NCI-H82 treated with DMSO at 0.1 percent for 48 hours (cell line): ENCODE measurements at regions not wholly inside any gene's neighbourhood (a gene's known extent, or its start where the extent isn't known, plus 50 kb on each side); places are given as distances from the start of the nearest gene placed in this dataset.
"Not testable (repeated sequence)": the region's sequence is repeated elsewhere in the genome, so short reads cannot be mapped to it uniquely, and the experiment has no call there.

Experiments
- DNase-seq: peaks from one replicate; lab custom pipeline; 2025; ENCODE audit not compliant: unreplicated experiment; lab: John Stamatoyannopoulos, UW

DNA sequence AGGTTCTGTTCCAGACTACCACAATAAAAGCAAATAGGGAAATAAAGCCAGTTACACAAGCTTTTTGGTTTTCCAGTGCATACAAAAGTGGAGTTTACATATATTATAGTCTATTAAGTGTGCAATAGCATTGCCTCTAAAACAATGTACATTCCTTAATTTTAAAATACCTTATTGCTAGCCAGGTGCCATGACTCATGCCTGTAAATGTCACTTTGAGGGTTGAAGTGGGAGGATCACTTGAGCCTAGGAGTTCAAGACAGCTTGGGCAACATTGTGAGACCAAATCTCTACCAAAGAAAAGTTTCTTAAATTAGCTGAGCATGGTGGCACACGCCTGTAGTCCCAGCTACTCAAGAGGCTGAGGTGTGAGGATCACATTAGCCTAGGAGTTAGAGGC is 52.9 kb upstream of the IMP4 start:
- no peak for DNase-seq

DNA sequence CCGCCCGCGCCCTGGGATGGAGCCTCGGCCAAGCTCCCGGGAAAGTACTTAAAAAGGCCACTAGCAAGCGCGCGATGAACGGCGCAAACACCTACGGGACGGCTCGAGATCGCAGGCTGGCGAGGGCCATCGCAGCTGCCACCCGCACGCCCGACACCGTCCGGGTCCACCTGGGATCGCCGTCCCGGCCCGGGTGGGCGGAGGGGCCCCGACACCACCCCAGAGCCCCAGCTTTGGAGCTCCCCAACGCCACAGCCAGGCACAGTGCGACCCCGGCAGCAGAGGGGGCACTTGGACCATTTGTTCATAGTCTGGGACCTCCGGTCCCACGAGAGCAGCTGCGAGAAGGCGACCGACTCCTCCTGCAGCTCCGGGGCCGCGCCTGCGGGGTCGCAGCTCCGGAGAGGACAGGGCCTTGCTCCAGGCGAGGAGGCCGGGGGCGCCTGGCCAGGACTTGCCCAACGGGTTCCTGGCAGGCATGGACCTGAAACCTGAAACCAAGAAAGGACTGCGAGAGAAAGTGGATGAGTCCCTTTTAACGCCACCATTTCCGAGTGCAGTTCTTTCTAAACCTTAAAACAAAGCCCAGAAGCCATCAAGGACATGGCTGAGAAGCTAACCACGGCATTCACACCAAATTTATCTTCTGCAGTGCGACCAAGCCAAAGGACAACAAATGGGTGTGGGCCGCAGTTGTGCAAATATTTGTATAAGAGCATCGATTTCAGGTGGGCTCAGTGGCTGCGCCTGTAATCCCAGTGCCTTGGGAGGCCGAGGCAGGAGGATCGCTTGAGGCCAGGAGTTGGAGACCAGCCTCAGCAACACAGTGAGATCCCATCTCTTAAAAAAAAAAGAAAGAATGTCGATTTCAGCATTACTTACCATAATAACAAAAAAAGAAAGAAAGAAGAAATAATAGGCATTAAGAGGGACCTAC is 54.0 kb upstream of the IMP4 start:
- no peak for DNase-seq

DNA sequence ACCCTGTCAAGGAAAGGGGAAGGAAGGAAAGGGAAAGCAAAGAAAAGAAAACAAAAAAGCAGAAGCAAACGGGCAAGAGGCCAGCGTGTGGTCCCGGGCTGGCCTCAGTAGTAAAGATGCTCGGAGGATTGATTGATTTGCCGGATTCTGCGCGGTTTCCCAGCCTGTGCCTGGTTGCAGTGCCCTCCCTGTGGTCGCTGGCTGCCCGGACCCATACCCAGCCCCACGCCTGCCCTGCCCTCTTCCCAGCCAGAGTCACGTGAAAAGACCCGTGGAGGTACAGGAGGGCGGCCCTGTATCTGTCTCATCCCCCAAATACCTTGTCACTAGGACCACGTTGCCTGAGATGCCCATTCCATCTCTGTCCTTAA is 55.1 kb upstream of the IMP4 start:
- DNase-seq, result no peak

DNA sequence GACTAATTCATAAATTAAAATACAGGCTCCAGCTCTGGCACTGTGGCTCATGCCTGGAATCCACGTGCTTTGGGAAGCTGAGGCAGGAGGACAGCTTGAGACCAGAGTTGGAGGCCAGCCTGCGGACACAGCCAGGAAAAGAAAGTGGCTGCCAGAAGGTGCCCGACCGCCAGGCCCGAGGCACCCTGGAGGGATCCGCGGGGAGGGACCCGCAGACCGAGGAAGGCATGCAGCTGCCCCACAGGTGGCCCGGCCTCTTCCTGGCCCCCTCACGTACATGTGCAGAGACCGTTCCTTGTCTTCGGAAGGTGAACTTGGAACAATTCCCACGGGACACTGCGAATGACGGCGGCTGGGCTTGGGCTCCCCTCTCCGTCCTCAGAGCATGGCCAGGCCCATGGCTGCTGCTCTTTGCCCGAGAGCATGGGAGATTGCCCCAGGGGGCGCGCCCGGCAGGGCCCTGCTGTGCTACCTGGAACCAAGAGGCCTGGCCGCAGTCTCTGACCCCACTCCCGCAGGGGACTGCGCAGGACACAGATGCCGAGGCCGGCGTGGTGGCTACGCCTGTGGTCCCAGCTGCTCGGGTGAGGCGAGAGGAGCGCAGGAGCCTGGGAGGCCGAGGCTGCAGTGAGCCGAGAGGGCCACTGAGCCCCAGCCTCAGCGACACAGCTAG is 55.6 kb upstream of the IMP4 start:
- DNase-seq, result no peak

DNA sequence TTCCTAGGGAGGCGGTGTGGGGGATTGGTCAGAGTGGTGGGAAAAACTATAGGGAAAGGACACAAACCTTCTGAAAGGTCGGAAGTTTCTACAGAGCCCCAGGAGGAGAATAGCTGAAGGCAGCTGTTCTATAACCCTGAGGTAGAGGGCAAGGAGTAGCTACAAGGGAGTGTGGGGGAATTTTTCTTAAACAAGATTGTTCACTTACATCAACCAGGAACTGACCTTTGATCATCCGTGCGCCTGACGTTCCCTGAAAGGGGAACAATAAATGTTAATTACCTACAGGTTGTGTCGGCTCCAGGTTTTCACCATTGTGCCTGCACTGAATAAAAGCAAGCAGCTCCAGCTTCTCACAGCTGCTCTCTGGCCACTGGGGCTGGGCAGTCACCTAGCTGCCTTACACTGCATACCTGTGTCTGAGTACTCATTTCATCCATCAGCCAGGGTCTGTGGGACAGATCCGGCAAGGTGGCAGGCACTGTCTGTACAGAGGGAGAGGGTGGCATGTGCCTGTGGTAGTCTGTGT is 59.3 kb upstream of the IMP4 start:
- not testable (repeated sequence) for DNase-seq

DNA sequence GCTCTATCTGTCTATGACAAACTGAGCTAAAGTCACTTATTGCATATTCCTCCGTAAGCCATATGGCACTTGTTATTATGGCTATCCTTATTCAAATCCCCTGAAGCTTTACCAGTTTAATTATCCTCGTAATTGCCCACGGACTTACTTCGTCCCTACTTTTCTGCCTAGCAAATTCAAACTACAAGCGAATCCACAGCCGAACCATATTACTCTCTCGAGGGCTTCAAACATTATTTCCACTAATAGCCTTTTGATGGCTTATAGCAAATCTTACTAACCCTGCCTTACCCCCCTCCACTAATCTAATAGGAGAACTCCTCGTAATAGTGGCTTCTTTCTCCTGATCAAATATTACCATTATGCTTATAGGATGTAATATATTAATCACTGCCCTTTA is 63.1 kb upstream of the IMP4 start:
- peak; percentile 42 for DNase-seq

DNA sequence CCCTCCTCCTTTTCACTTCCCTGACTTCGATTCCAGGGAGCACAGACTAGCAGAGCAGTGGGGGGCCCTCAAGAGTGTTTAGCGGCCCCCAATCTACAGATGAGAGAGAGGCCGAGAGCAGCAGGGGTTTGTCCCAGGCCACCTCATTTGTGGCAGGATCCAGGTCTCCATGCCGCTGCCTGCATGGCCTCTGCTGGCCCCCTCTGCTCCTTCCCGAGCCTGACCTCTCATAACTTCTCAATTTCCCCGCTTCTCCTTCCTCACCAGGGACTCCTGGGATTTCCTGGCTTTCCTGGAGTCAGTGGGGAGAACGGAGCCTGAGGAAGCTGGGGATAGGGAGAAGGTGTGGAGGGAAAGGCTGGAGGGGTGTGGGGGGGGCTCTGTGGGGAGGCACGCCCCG is 70.1 kb upstream of the TUBA3E start:
- DNase-seq, result not testable (repeated sequence)

DNA sequence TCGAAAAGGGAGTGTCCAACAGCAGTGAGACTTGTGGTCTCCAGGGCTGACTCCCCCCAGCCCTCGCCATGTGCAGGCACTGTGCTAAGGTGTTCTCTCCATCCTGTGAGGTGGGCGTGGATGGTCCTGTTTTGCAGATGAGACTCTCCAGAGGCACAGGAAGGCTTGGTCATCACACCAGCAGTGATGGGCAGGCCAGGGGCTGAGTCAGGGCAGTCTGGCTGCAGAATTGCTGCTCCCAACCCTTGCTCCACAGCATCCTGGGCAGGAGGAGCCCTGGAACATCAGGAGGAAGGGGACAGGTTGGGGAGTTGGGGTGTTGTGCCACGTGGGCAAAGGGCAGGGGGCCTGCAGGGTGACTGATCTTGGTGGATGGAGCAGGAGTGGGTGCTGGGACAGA is 69.3 kb upstream of the TUBA3E start:
- DNase-seq, result not testable (repeated sequence)

DNA sequence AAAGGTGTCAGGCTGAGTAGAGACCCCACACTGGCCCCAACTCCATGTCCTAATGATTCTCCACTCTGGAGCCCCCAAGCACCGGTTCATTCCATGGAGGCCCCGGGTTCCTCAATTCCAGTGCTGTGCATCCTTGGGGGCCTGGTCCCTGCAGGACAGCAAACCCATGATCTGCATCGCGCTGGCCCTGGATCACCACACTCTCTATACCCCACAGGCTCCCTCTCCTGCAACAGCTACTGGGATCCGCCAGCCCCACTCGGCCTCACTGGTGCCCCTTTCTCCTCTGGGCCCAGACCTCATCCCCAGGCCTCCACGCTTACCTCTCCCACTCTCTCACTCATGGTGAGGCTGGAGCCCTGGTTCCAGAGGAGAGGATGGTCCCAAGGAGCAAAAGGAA is 68.6 kb upstream of the TUBA3E start:
- DNase-seq, result not testable (repeated sequence)

DNA sequence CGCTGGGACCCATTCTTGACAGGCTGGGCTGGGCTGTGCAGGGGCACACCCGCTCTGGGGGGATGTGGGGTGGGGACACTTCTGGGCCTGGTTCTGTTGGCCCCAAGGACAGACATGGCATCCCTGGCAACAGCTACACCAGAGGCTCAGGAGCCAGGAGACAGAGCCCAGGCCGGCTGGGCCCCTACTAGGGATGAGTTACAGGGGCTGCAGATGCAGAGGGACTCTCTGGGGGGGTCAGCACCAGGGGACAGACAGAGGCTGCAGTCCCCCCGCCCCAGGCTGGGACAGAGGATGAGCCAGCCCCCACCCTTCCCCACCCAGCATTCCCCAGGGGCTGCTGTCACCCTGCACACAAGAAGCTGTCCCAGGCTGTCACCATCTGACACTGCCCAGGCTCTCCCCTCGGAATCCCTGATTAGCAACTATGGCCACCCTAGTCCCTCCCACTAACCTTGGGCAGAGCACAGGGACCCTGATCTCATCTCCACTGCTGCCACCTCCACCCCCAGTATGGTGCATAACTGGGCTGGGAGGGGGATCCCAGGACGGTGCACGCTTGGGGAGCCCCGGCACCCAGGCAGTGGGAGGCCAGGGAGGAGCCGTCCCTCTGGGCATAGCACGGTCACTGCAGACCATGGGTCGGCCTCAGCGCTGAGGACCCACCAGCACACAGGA is 67.5 kb upstream of the TUBA3E start:
- not testable (repeated sequence) for DNase-seq

DNA sequence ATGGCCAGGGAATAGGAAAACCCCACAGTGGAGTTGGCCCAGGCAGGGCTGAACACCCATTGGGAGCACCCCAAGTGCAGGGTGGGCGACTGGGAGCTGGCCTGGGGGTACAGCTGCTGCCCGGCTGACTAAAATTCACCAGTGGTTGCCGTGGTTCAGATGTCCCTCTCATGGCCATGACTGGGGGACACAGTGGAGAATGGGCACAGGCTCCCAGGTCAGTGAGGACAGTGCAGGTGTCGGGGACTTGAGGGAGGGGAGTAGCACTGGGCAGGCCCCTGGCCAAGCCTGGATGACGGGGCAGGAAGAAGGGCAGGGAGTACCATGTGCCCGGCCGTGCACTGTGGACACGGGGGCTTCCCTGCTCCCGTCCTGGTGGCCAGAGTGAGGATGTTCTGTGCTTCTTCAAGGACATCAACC is 66.7 kb upstream of the TUBA3E start:
- not testable (repeated sequence) for DNase-seq

DNA sequence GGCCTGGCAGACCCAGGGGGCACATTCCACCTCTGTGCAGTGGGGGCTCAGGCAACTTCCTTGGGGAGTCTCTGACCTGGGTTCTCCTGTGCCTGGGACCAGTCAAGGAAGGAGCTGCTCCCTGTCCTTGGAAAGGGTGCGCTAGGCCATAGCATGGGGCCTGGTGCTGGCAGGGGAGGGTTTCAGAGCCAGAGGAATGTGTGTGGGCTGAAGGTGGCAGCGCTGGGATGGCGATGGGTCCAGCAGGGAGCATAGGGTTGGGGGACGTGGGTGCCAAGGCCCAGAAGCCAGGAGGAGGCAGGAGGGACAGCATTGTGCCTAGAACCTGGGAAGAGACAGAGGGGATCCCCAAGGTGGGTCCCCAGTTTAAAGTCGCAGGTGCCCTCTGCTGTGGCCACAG is 66.3 kb upstream of the TUBA3E start:
- no peak for DNase-seq

DNA sequence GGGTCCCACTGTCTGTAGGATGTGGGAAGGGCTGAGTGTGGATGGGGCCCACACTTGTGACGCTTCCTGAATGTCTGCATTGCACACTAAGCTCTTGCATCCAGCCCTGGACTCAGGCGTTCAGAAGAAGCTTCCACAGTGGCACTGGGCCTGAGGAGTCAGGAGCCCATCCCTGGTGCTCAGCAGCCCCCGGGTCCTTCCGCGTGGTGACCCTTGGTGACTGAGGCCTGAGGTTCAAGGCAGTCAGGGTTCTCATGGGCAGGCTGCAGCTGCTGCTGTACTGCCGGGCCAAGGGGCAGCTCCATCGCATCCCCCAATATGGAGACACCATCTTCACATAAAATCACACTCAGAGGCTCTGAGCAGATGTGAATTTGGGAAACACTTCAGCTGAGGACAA is 65.8 kb upstream of the TUBA3E start:
- DNase-seq, result no peak

DNA sequence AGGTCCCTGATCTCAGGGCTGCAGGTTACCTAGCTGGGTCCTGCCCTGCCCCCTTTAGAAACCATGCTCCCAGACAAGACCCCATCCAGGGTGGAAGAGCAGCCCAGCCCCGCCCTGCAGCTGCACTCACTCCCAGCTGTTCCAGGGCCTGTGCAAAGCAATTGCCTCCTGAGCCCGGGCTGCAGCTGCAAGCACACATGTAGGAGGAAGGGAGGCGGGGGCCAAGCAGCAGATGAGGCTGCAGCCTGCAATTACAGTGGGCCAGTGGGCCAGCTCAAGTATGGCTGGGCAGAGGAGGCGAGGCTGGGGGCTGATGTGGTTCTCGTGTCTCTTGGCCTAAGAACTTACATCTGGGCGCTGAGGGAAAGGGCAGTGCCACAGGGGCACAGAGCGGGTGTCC is 65.4 kb upstream of the TUBA3E start:
- no peak for DNase-seq

DNA sequence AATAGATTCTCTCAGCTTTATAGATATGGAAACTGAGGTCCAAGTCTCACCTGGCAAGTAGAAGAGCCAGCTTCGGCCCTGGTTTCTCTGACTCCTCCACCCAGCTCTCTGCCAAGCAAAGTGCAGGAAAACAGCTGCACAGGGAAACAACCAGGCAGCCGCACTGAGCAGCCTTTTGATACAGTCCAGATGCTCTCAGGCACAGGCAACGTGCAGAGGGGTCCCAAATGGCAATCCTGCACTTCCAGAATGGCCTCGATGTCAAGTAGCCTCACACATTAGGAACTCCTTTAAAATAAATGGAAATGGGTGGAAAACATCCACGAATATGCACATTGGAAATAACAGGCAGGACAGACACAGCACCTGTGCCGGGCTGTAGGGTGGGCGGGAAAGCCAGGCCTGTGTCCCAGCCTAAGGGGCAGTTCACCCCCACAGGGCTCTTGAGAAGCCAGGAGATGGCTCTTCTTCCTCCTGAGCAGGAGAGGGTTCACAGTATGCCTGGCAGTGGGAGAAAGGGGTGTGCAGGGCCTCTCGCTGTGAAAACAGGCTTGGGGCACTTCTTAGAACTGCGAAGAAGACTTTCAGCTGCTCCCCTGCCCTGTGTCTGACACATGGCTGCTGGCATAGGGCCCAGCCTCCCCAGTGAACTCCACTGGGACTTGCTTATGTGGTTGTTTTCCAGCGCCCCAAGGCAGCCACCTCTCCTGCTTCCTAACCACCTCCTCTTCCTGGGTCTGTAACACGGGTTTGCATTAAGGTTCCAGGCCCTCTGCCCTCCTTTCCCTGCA is 63.9 kb upstream of the TUBA3E start:
- DNase-seq, result no peak

DNA sequence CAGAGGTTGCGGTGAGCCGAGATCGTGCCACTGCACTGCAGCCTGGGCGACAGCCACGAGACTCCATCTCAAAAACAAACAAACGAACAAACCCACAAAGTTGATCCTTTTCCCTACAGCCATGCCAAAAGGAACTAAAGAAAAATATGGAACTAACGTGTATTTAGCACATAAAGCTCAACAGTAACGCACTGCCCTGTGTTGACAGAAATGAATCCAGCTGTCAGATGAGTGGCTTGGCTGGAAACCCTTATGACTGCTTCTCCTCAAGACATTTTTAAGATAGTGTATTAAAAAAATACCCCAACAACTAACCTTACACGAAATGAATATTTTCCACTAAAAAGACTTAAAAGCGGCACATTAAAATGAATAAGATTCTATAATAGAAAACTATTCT is 62.9 kb upstream of the TUBA3E start:
- DNase-seq, result no peak

DNA sequence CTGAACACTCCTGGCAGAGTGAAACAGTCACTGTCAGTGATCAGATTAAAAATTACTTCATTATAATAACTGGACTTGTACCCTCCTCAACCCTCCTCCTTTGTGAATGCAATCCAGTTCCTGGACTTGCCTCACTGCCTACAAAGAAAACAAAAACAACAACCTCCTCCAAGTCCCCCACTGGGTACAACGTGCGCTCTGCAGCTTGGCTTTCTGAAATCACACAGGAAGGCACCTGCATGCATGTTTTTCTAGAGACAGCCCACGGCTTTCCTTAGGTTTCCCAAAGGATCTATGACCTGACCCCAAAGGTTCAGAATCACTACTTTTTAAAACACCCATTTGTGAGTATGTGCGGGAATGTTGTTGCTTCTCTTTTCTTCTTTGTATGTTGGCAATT is 61.4 kb upstream of the TUBA3E start:
- DNase-seq, result no peak

DNA sequence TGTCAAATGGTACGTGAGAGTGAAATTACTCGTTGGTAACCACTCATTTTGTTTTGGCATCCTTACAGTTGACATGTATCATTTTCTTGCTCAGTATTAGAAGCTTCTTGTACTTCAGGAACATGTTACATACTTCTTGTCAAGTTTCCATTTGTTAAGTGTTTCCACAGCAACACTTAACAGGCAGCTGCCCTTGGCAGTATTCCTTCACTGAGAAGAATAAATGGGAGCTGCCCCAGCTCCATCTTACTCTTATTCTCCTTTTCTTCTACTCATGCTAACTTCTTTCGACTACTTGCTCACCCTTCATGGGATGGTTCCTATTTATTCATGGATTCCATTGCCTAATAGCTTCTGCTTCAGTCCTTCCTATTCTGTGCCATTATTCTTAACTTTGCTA is 60.1 kb upstream of the TUBA3E start:
- no peak for DNase-seq

DNA sequence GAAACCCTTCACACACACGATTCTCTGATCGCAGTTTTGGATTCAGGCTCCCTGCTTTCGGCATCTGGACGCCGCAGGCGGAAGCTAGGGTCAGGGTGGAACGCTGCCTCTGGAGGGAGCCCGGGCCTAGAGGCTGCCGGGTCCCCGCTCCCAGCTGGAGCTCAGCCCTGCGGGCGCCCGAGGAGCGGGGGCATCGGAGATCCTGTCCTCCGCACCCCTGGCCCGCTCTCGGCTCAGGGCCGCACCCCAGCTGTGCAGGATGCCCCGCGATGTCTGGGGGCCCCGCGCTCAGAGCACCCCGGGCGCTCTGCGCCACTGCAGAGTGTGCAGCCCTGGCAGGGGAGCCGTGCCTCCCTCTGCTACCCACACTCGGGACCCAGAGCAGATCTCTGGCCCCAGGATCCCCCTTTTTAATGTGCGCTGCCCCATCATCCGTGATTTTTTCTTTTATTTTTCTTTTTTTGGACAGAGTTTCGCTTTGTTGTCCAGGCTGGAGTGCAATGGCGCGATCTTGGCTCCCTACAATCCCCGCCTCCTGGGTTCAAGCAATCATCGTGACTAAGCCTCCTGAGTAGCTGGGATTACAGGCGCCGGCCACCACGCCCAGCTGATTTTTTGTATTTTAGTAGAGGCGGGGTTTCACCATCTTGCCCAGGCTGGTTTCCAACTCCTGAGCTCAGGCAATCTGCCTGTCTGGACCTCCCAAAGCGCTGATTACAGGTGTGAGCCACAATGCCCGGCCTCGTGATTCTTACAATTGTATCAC is 54.8 kb upstream of the TUBA3E start:
- peak; percentile 7 for DNase-seq
